PC-3 (cell line): ENCODE measurements at regions not wholly inside any gene's neighbourhood (a gene's known extent, or its start where the extent isn't known, plus 50 kb on each side); places are given as distances from the start of the nearest gene placed in this dataset.

ENCODE experiments used
- EZH2 ChIP-seq: fragments of 300-600 bp; sonication (generic); IDR thresholded peaks from one replicate; pipeline ENCODE4 v1.6.1; 2017; ENCODE audit warnings: antibody characterized with exemption, mild to moderate bottlenecking, low read length; ENCODE audit not compliant: unreplicated experiment
- TF ChIP-seq, protein P1 (sequence below): fragments of 300-600 bp; sonication (generic); conservative IDR thresholded peaks from 2 replicates; pipeline ENCODE4 v1.5.1; 2017; ENCODE audit warnings: antibody characterized with exemption, low read depth, mild to moderate bottlenecking, low read length

DNA sequence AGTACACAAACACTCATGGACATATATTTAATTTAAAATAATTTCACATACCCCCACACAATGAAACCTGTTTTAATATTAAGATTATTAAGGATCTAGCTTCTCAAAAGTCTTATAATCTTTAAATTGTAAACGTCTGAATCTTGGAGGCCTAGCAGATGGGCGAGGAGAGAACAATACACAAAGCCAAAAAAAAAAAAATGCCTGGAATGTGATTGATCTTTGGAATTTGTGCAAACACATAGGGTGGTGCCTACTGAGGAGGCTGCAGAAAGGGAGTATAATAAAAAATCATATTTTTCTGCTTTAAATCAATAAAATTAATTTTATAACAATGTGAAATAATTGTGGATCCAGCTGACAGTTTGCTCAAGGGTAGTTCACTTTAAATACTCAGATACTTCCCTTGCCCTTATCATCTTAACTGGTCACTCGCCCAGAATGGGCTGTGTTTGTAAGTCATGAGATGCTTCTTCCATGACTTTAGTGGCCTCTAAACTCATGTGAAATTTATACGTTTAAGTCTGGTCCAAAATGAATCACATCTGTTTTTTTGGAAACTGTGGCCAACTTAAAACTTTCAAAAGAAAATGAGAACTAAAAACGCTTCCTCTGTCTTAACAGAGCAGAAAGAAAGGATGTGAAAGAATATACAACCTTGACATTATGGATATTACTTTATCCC, 802.8 kb upstream of the CXADR start:
- TF ChIP-seq, protein P1, sequence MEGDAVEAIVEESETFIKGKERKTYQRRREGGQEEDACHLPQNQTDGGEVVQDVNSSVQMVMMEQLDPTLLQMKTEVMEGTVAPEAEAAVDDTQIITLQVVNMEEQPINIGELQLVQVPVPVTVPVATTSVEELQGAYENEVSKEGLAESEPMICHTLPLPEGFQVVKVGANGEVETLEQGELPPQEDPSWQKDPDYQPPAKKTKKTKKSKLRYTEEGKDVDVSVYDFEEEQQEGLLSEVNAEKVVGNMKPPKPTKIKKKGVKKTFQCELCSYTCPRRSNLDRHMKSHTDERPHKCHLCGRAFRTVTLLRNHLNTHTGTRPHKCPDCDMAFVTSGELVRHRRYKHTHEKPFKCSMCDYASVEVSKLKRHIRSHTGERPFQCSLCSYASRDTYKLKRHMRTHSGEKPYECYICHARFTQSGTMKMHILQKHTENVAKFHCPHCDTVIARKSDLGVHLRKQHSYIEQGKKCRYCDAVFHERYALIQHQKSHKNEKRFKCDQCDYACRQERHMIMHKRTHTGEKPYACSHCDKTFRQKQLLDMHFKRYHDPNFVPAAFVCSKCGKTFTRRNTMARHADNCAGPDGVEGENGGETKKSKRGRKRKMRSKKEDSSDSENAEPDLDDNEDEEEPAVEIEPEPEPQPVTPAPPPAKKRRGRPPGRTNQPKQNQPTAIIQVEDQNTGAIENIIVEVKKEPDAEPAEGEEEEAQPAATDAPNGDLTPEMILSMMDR: no peak
- TF ChIP-seq EZH2: no peak
